Fibroblast of the aortic adventitia (primary cell): ENCODE measurements at regions not wholly inside any gene's neighbourhood (a gene's known extent, or its start where the extent isn't known, plus 50 kb on each side); places are given as distances from the start of the nearest gene placed in this dataset.
A peak's percentile ranks its signal among the peaks of the same experiment; 100 is the strongest.
"Not testable (repeated sequence)": the region's sequence is repeated elsewhere in the genome, so short reads cannot be mapped to it uniquely, and the experiment has no call there.

Experiments used
- DNase-seq: peaks from one replicate; pipeline ENCODE4 v3.0.0-alpha.2; 2010; ENCODE audit warnings: low read depth
- H3K4me3 ChIP-seq: 2 replicates; pipeline ENCODE4 v1.5.1; 2011; ENCODE audit warnings: low read depth, mild to moderate bottlenecking, control low read depth, low read length, moderate library complexity
- TF ChIP-seq, protein P1 (sequence below): IDR thresholded peaks from 2 replicates; pipeline ENCODE4 v1.5.1; 2011; ENCODE audit warnings: mild to moderate bottlenecking, low read length, control low read depth, inconsistent platforms; ENCODE audit not compliant: insufficient read depth

DNA sequence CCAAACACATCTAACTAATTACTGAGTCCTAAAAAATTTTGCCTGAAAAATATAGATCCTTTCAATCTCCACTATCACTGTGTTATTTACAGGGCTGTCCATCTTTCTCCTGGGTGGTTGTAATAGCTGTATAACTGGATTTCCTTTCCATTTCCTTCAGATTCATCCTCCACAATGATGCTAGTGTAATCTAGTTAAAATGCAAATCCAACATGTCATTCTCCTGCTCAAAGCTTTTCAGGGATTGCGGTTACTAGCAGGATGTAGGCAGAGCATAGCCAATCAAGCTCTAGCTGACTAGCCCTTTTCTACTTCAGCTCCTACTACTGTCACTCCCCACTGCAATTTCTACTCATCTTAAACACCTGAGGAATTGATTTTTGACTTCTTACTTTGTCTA is 283.0 kb downstream of the RAB38 start:
- DNase-seq = no peak
- no peak overlapping the region for H3K4me3 ChIP-seq
- TF ChIP-seq, protein P1, sequence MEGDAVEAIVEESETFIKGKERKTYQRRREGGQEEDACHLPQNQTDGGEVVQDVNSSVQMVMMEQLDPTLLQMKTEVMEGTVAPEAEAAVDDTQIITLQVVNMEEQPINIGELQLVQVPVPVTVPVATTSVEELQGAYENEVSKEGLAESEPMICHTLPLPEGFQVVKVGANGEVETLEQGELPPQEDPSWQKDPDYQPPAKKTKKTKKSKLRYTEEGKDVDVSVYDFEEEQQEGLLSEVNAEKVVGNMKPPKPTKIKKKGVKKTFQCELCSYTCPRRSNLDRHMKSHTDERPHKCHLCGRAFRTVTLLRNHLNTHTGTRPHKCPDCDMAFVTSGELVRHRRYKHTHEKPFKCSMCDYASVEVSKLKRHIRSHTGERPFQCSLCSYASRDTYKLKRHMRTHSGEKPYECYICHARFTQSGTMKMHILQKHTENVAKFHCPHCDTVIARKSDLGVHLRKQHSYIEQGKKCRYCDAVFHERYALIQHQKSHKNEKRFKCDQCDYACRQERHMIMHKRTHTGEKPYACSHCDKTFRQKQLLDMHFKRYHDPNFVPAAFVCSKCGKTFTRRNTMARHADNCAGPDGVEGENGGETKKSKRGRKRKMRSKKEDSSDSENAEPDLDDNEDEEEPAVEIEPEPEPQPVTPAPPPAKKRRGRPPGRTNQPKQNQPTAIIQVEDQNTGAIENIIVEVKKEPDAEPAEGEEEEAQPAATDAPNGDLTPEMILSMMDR = no peak

DNA sequence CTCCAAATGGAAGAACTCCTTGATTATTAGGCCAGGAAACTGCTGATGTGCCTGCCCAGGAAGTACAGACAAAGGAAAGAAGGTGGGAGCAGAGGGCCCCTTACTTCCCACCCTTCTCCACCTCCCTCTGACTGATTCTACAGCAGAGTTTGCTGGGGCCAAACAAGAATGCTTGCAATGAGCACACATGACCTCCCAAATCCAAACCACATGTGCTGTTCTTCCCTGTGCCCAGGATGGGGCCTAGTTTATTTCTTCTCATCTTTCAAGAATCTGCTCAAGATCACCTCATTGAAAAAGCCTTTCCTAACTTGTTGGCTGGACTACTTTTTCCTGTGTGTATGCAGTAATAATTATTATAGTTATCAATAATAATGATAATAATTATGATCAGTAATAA is 286.1 kb downstream of the RAB38 start:
- no peak overlapping the region for H3K4me3 ChIP-seq
- TF ChIP-seq, protein P1 = no peak
- no peak for DNase-seq

DNA sequence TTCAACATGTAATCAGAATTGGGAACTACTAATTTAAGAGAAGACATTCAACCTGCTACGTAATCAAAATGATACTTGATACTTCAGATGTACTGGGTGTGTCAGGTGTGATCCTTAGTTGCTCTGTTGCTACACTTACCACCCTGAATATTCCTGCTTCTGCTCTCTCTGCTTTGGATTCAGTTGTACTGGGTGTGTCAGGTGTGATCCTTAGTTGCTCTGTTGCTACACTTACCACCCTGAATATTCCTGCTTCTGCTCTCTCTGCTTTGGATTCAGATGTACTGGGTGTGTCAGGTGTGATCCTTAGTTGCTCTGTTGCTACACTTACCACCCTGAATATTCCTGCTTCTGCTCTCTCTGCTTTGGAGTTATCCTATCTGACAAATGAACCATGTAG is 290.2 kb downstream of the RAB38 start:
- not testable (repeated sequence) for DNase-seq, H3K4me3 ChIP-seq

DNA sequence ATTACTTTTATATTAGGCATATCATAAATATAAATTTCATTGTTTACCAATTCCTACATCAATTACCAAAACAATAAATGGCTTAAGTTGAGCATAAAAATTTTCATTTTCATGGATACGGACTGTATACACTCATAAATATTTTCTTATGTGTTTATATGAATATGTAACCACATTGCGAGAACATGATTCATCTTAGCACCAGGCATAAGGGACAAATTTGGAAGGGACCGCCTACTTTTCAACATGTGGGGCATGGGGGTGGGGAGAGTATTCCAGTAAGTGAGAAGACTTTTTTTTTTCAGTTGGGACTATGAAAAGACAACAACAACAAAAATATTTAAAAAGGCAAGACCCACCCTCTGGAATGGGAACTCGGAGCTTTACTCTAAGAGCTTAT is 296.1 kb downstream of the RAB38 start:
- H3K4me3 ChIP-seq = no peak overlapping the region
- TF ChIP-seq, protein P1 = no peak
- no peak for DNase-seq

DNA sequence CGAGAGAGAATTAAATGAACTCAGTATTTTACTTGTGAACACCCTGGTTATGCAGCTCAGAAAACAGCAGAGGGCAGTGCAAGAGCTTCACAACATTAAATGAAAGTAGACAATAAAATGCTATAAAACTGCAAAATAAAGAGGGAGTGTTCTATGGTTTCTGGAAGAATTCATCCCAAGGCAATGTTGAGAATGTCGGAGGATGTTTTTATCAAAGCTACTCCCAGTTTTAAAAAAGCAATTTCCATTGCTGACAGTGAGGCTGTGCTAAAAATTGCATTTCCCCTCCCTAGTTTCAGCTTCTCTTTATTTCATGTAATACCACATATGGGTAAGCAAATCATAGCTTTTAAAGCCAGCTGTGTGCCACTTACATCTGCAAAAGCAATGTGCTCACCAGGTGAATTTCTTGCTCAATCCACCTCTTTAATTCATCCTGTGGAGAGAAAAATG is 296.8 kb downstream of the RAB38 start:
- peak; percentile 66 for DNase-seq
- TF ChIP-seq, protein P1 = peak; percentile 56
- no peak overlapping the region for H3K4me3 ChIP-seq

DNA sequence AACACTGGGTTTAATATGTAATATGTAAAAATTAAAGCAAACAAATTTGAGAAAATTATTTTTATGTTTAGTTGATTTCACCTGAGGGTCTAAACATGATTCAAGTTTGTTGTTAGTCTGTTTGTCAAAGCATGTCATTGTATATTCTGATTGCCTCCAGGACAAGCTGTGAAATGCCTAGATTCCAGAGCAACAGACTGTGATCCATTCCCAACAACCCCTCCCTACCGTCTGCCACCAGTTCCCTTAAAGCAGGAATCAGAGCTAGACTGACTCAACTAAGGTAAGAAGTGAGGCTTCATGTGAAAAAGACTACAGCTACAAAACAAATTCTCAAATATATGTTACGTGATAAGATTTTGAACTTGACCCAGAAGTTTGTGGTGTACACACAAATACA is 304.2 kb downstream of the RAB38 start:
- DNase-seq = no peak
- TF ChIP-seq, protein P1 = no peak
- no peak overlapping the region for H3K4me3 ChIP-seq

DNA sequence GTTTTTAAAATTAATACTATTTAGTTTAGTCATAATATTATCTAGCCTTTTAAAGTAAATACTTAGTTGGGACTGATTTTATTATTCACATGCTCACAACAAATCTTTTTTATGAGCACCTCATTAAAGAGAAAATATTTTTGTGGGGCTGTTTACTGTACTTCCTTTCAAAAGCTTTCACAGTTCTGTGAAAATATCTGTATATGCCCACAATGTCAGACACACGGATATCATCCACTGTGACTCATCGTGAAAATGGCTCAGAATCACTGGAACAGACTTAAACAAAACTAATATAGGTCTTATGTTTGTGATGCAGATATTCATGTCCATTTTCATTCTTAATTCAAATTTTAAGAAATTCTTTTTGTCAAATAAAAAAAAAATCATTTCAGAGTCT is 305.2 kb downstream of the RAB38 start:
- H3K4me3 ChIP-seq = no peak overlapping the region
- TF ChIP-seq, protein P1 = no peak
- DNase-seq = no peak
